Esophagus squamous epithelium (tissue), 5 donors: ENCODE measurements at regions not wholly inside any gene's neighbourhood (a gene's known extent, or its start where the extent isn't known, plus 50 kb on each side); places are given as distances from the start of the nearest gene placed in this dataset.

Experiments
- DNase-seq: peaks from one replicate; lab custom pipeline; 2025; lab: John Stamatoyannopoulos, UW
- H3K27ac ChIP-seq, 4 donors: fragments of 200-600 bp; sonication (generic); one replicate each; pipeline ENCODE4 v1.5.1; 2016 to 2019; ENCODE audit warnings: mild to moderate bottlenecking in 1 of 4
- H3K27me3 ChIP-seq, 4 donors: fragments of 200-600 bp; sonication (generic); 1 replicate in 3 of 4; 2 replicates in 1 of 4; pipeline versions ENCODE4 v1.5.1 to v1.6.0; 2017 to 2021; ENCODE audit warnings: antibody characterized with exemption in 1 of 4
- H3K36me3 ChIP-seq, 3 donors: fragments of 200-600 bp; sonication (generic); one replicate each; pipeline ENCODE4 v1.5.1; 2016 to 2019
- H3K4me1 ChIP-seq, 3 donors: fragments of 200-600 bp; sonication (generic); one replicate each; pipeline ENCODE4 v1.5.1; 2017 to 2019
- H3K4me3 ChIP-seq, 4 donors: fragments of 200-600 bp; sonication (generic); 1 replicate in 3 of 4; 2 replicates in 1 of 4; pipeline ENCODE4 v1.5.1; 2016 to 2019; ENCODE audit warnings: mild to moderate bottlenecking in 2 of 4, moderate library complexity in 1 of 4
- H3K9me3 ChIP-seq, 3 donors: fragments of 200-600 bp; sonication (generic); one replicate each; pipeline ENCODE4 v1.5.1; 2016 to 2019
- CTCF ChIP-seq, 6 experiments: fragments of 450-650 bp in 4 of 6; fragments of 200-600 bp in 2 of 6; sonication (generic) in 2 of 6; IDR thresholded peaks; one replicate each; pipeline ENCODE4 v1.5.1; 2016 to 2019; ENCODE audit warnings: antibody characterized with exemption in 6 of 6, mild to moderate bottlenecking in 4 of 6, moderate library complexity in 4 of 6
- POLR2A ChIP-seq, 4 donors: fragments of 450-650 bp; IDR thresholded peaks; one replicate each; pipeline ENCODE4 v1.6.1; 2017; ENCODE audit warnings: antibody characterized with exemption in 4 of 4, mild to moderate bottlenecking in 4 of 4, moderate library complexity in 3 of 4
- WGBS, 2 donors: methylation state at CpG; one replicate each; pipeline ENCODE4 v1.1.5; 2018; 5-methylcytosine and 5-hydroxymethylcytosine counted together
- intact Hi-C: fragments of 100-400 bp; cut with DNase I; formaldehyde crosslinking; loops from one replicate; pipeline ENCODE4 v1.15.0; 2022
- donor health status: DM: yes; HTN: yes; CAD: no.

- Histone ChIP-seq H3K4me1 (no peaks in the 10 kb centered on the region), H3K4me3 (no peak overlapping the region), H3K27ac (no peak overlapping the region), H3K27me3 (no peaks in the 10 kb centered on the region), H3K36me3 (no peaks in the 10 kb centered on the region), H3K9me3 (no peaks in the 10 kb centered on the region)
- no peak for DNase-seq
- TF ChIP-seq CTCF (IDR thresholded peaks at IDR 0.05): no peak
- TF ChIP-seq POLR2A (IDR thresholded peaks at IDR 0.05): no peak
- WGBS, 2 donors: 45 to 48% methylated on average over 3 of the region's 3 CpGs
- intact Hi-C loops: no loop called here
Observed at GRCh38 chr4:125826801-125827695, 512.3 kb downstream of the FAT4 start.

- Histone ChIP-seq H3K27me3 (no peaks in the 10 kb centered on the region), H3K4me3 (no peak overlapping the region), H3K4me1 (no peaks in the 10 kb centered on the region), H3K9me3 (no peaks in the 10 kb centered on the region), H3K27ac (no peak overlapping the region), H3K36me3 (no peaks in the 10 kb centered on the region)
- intact Hi-C loops: no loop called here
- no peak for DNase-seq
- TF ChIP-seq CTCF (IDR thresholded peaks at IDR 0.05): no peak
- TF ChIP-seq POLR2A (IDR thresholded peaks at IDR 0.05): no peak
Observed at GRCh38 chr4:125827696-125828052, 512.9 kb downstream of the FAT4 start.

DNA sequence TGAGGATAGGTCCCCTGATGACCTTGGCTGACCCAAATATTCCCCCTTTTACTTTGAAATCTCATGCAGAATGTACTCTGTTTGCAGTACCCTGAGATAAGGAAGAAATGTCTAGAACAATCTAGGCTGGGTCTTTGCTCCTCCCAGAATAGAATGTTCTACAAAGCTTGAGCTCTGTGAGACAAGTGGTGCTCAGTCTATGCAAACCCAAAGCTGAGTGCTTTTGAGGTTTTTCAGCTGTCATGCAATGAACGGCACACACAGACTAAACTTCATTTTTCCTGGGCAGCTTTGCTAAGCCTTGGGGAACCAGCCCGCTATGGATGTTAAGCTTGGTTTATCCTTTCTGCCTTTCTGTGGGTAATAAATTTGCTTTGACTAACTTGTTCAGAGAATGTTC is 513.6 kb downstream of the FAT4 start:
- DNase-seq: no peak
- no peaks in the 10 kb centered on the region for H3K4me1 ChIP-seq
- no peak overlapping the region for H3K4me3 ChIP-seq
- H3K27ac ChIP-seq: no peak overlapping the region
- H3K27me3 ChIP-seq: no peaks in the 10 kb centered on the region
- no peaks in the 10 kb centered on the region for H3K9me3 ChIP-seq
- TF ChIP-seq POLR2A (IDR thresholded peaks at IDR 0.05): no peak
- TF ChIP-seq CTCF (IDR thresholded peaks at IDR 0.05): no peak
- H3K36me3 ChIP-seq: no peaks in the 10 kb centered on the region
- intact Hi-C loops: no loop called here
- 28 to 44% methylated on average over 2 of the region's 2 CpGs for WGBS, 2 donors

- intact Hi-C loops: no loop called here
- no peak for TF ChIP-seq CTCF (IDR thresholded peaks at IDR 0.05)
- TF ChIP-seq POLR2A (IDR thresholded peaks at IDR 0.05): no peak
- Histone ChIP-seq H3K4me3 (no peak overlapping the region), H3K4me1 (no peaks in the 10 kb centered on the region), H3K36me3 (no peaks in the 10 kb centered on the region), H3K9me3 (no peaks in the 10 kb centered on the region), H3K27me3 (no peaks in the 10 kb centered on the region), H3K27ac (no peak overlapping the region)
- DNase-seq: no peak
- 65 to 72% methylated on average over 3 of the region's 3 CpGs for WGBS, 2 donors
Observed at GRCh38 chr4:125832161-125832560, 517.4 kb downstream of the FAT4 start.

DNA sequence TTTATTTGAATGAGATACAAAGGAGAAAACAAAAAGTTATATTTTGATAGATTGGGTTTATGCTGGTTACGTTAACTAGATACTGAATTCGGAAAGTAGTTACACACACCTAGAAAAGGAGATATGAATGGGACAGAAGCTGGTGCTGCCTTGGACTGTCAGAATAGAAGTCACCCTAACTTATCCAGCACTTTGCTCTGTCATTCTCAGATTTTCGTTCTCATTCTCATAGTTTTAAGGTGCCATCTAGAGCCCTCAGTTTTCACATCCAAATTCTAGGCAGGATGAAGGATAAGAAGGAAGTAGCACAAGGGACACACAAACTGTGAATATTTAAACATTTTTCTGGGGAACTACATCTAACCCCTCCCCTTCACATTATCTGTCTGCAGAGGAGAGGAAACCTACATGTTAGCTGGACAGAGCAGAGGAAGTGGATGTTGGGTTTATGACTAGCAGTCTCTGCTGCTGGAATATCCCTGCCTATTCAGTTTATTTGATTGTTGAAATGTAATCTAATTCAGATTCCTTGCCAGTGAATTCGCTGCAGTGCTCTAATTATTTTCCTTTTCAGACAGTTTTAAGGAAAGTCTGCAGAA is 521.9 kb downstream of the FAT4 start:
- intact Hi-C loops: no loop called here
- 57 to 61% methylated on average over 4 of the region's 4 CpGs for WGBS, 2 donors
- H3K36me3 ChIP-seq: no peaks in the 10 kb centered on the region
- no peak for DNase-seq
- no peak overlapping the region for H3K27ac ChIP-seq
- no peaks in the 10 kb centered on the region for H3K27me3 ChIP-seq
- no peak overlapping the region for H3K4me3 ChIP-seq
- TF ChIP-seq CTCF (IDR thresholded peaks at IDR 0.05): no peak
- no peak for TF ChIP-seq POLR2A (IDR thresholded peaks at IDR 0.05)
- no peaks in the 10 kb centered on the region for H3K9me3 ChIP-seq
- no peaks in the 10 kb centered on the region for H3K4me1 ChIP-seq
